GM12873 (cell line): ENCODE measurements at regions not wholly inside any gene's neighbourhood (a gene's known extent, or its start where the extent isn't known, plus 50 kb on each side); places are given as distances from the start of the nearest gene placed in this dataset.

Experiments
- TF ChIP-seq, protein P1 (sequence below): IDR thresholded peaks from 2 replicates; pipeline ENCODE4 v1.5.1; 2012; ENCODE audit warnings: low read depth, mild to moderate bottlenecking, moderate library complexity, low read length, control low read depth; ENCODE audit not compliant: insufficient read depth; ENCODE audit errors: missing control alignments

DNA sequence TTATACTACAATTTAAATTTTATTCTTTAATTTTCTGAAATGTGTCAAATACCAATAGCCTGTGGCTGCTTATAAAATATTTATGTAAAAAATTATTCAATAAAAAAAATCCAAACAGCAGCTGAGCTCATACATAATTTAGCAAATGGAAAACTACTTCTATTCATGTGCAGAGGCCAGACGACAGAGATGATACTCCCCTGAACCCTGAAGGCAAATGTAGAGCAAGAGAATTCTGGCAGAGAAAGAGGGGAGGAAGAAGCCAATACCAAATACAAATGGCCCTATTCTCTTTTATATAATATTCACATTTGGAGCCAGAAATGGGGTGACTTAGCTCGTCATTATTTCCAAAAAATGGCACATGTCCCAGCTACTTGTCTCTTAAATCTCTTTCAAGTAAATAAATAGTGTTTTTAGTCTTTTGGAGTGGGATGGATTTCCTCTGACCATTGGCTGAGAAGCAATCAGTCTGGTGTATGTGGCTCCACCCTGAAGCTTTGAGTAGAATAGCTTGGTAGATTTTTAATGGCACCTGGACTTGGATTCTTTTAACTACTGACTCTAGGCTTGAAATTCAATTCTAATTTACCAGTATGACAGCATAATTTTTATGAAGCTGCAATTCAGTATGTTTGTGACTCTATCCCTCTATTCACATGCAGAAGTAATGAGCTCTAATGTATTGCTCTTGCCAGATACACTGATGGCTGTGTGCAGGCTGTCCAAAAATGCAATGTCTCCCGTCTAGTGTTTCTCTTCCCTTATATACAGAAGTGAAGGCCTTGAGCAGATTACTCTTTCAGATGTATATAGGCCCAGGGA lies 113.4 kb upstream of the SCAF11 start:
- TF ChIP-seq, protein P1, sequence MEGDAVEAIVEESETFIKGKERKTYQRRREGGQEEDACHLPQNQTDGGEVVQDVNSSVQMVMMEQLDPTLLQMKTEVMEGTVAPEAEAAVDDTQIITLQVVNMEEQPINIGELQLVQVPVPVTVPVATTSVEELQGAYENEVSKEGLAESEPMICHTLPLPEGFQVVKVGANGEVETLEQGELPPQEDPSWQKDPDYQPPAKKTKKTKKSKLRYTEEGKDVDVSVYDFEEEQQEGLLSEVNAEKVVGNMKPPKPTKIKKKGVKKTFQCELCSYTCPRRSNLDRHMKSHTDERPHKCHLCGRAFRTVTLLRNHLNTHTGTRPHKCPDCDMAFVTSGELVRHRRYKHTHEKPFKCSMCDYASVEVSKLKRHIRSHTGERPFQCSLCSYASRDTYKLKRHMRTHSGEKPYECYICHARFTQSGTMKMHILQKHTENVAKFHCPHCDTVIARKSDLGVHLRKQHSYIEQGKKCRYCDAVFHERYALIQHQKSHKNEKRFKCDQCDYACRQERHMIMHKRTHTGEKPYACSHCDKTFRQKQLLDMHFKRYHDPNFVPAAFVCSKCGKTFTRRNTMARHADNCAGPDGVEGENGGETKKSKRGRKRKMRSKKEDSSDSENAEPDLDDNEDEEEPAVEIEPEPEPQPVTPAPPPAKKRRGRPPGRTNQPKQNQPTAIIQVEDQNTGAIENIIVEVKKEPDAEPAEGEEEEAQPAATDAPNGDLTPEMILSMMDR: no peak

DNA sequence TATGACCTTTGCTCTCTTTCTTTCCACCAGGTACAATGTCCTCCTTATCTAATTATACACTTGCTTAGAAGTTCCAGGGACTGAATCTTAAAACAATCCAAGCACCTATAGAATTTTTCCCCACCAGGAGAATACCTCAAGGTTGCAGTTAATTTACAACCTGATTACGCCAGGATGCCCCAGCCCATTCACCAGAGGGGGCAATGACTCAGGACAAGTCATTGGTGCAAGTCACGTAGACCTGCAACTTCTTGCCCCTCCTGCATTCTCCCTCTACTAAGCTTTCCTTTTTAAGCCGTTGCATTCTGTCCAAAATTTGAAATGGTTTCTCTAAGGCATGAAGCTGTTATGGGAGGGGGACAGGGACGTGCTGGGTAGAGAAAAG lies 111.1 kb upstream of the SCAF11 start:
- TF ChIP-seq, protein P1: no peak

DNA sequence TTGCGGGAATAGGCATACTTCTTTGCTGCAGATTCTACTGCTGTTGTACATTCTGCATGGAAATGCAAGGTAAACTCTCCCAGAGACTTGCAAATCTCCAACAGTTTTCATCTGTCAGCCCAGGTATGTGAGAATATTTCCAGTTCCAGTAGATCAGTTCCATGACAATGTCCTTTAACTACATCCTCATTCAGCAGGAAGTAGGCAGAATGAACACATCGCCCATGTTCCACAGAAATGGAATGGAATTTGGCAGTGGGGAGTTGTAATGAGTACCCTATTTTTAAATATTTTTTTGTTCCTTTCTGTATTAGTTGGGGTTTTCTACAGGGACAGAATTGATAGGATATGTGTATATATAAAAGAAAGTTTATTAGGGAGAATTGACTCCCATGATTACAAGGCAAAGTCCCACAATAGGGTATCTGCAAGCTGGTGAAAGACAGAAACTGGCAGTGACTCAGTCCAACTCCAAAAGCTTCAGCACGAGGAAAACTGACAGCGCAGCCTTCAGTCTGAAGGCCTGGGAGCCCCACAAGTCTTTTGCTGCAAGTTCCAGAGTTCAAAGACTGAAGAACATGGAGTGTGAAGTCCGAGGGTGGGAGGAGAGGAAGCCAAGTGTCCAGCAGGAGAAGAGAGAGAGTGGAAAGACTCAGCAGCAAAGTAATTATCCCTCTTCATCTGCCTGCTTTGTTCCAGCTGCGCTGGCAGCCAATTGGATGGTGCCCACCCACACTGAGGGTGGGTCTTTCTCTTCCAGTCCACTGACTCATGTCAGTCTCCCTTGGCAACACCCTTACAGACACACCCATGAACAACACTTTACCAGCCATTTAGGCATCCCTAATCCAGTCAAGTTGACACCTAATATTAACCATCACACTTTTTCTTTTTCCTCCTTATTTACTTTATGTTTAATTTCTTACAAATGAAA lies 110.4 kb upstream of the SCAF11 start:
- TF ChIP-seq, protein P1: no peak

DNA sequence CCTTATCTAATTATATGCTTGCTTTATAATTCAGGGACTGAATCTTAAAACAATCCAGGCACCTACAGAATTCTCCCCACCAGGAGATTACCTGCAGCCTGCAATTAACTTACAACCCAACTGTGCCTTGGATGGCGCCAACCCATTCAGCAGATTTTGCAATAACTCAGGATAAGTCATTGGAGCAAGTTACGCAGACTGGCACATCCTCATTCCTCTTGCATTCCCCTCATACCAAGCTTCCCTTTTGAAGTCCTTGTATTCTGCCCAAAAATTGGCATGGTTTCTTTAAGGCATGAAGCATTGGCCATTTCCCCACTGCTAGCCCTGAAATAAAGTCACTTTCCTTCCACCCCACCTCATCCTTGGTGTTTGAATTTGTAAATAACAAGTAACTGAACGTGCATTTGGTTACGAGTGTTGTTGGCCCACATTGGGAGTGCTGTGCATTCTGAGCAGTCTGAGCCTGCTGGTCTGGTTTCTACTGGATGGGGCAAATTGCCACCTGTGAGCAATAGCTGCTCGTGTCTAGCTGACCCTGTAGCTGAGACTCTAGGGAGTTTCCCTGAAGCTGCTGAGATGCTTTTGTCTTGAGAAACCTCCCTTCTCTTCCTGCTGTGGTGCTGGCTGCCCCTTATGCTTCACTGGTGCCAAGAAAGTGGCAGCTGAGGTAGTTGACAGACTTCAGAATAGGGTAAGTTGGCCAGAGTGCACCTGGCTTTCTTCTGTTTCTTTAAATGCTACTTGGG lies 99.2 kb upstream of the SCAF11 start:
- TF ChIP-seq, protein P1: no peak

DNA sequence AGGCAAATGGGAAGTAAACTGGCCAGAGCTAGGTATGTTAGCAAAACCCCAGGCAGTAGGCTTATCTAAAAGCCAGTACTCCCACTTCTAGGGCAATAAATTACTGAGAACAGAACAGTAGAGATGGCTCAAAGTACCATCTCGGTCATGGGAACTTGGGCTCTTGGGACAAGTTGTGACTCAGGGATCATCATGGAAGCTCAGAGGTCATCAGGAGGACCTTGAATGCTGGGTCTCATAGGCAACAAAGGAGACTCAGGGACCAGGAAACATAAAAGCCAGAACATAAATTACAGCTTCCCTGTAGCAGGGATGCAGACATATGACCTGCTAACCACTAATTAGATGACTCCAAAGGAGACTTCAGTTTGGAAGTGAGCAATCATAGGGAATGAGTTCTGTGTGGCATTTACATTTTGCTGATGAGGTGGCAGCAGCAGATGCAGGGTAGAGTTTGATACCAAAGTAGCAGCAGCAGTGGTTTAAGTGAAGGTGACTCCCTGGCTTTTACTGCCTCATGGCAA lies 97.6 kb upstream of the SCAF11 start:
- TF ChIP-seq, protein P1: no peak

DNA sequence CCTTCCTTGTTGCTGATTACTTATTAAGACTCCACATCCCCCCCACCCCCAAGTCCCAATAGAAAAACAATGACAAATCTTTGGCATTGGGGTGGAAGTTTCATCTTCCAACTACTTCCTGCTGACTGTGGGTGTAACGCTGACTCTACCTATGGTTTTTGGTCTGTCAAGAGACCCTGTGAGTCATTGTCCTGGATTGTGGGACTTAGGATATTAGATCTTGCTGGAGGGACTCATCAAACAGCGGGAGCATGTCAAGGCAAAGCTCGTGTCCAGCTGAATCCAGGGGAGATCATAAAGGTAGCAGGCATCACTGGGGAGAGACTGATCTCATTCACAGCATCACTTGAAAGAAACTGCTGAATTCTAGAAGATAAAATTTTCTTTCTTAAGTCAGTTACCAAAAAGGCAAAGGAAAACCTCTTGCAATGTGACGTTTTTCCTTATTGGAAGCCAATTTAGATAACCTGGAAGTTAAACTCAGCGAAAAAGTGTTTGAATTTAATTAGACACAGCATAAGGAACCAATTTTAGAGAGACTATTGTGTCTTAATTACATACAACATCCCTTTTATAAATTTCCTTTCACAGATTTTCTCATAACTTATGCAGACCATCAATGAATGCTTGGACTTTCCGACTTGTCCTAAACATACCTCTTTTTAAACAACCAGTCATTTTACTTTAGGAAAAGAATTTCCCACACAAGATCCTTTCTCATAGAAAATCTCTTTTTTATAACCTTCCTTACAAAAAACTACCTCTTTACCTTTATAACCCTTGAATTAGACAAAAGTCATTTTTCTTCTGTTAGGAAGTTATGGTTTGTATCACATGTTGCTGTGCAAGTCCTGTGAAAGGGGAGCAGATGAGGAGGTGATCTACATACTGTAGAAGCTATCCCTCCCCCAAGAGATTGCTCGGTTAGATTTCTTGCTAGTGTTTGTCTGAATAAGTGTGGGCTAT lies 94.6 kb upstream of the SCAF11 start:
- TF ChIP-seq, protein P1: no peak
